Stimulated activated CD8-positive, alpha-beta memory T cell treated with anti-CD3 and anti-CD28 coated beads, Interleukin-7, amount 100 ng/mL, for 48 hours (primary cell): ENCODE measurements at regions not wholly inside any gene's neighbourhood (a gene's known extent, or its start where the extent isn't known, plus 50 kb on each side); places are given as distances from the start of the nearest gene placed in this dataset.
"Not testable (repeated sequence)": the region's sequence is repeated elsewhere in the genome, so short reads cannot be mapped to it uniquely, and the experiment has no call there.

ENCODE experiments used
- DNase-seq, 2 donors: peaks; one replicate each; pipeline ENCODE4 v3.0.0-alpha.2; 2020; ENCODE audit warnings: low read depth in 1 of 2; ENCODE audit errors: extremely low read depth in 1 of 2

DNA sequence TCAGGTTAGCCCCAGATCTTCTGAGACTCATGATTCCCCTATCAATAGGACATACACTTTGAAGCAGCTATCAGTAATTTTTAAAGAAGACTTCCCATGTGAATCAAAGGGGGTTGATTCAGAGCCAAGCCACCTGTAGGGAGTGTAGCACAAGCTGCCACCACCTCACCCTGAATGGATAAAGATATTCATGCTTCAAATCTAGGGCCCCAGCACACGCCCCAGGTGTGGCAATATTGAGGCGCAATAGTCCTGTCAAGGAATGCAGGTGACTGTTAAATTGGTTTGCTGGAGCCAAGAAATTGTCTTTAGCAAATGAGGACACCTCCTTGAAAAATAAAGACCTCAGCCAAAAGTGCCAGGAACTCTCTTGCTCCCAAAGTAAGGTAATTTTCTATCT lies 404.4 kb downstream of the MAFB start:
- no peak for DNase-seq

DNA sequence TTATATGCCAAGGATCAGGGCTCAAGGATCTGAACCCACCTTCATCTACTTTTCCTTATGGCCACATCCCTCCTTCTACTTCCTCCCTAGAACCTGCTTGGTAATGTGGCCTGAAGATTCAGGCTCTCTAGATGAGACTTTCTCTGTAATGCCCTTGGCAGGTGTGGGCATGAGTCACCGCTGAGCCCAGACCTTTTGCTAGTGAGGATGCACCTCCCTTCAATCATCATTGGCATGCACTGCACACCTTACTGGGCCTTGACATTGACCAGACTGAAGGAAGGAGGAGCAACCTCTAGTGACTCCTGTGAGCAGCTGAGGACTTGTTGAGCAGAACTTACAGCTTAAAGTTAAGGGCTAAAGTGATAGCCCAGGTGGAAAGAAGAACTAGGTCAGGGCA lies 405.3 kb downstream of the MAFB start:
- DNase-seq = no peak

DNA sequence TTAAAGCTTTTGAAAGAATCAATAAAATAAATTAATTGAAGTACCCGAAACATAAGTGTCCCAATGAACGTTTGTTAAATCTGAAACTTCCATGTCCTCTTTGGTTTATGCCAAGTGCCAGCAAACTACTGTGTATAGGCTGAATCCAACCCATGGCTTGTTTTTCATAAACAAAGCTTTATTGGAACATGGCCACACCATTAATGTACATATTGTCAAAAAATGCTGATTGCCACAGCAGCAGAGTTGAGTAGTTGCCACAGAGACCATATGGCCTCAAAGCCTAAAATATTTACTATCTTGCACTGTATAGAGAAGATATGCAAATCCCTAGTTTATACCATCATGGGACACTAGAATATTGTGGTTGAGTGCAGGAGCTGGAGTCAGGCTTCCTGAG lies 406.1 kb downstream of the MAFB start:
- no peak for DNase-seq

DNA sequence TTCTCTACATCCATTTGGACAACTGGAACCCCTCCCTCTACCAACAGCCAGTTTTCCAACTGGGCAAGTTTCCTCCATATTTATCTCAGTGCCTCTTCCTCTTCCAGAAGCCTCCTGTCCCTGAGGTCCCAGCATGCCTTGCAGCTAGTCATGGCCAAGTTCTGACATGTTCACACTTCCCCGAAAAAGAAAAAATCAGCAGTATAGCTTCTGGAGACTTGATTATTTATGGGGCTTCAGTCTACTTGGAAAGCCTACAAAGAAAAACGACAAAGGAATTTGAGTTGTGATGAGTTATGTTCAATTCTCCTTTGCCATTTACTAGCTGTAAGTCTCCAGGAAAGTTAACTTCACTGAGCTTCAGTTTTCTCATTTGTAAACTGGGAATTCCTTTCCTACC lies 406.5 kb downstream of the MAFB start:
- DNase-seq = no peak

DNA sequence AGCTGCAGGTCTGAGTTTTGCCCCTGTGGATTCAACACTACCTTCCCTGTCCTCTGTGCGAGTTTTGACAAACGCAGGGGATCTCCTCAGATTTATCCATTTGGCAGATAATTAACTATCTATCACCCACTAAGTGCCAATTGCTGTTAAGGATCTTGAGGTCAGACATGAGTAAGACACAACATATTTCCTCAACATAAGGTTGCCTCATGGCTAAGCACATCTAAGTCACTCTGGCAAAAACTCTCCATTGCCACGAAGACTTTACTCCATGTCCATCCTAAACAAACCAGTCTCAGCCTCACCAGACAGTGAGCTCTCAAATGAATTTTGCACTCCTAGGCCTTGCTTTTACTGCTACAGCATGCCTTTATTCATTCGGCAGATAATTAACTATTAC lies 408.4 kb downstream of the MAFB start:
- DNase-seq = no peak

DNA sequence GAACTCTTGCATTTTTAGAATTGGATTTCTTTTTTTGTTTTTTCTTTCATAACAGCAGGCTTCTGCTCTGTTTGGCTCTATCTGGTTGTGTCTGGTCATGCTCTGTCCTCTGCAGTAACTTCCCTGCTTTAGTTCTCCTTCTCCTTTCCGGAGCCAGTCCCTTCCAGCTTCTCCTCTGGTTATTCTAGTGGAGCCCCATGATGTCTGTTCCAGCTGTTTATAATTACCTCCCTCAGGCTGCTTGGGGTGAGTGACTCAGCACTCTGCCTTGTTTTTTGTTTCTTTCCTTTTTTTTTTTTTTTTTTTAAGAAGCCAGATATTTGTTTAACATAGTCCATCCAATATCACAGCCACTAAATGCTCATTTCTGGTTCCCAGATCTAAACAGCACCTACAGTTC lies 409.6 kb downstream of the MAFB start:
- DNase-seq = no peak

DNA sequence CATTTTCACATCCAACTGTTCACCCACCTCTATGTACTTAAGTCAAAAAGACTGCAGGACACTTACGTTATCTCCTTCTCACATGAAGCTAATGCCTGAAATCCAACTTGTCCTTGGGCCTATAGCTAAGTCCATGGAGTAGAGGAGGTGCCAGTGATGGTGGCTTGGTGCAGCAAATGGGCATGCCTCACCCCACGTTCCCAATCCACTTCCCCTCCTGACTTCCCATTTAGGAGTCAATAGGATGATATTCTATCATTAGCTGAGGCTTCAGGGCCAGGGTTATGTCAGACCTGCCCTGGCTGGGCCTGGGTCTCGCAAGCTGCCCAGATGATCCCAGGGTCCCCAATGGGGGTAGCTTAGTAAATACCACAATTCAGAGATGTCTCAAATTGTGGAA lies 410.4 kb downstream of the MAFB start:
- DNase-seq = no peak

DNA sequence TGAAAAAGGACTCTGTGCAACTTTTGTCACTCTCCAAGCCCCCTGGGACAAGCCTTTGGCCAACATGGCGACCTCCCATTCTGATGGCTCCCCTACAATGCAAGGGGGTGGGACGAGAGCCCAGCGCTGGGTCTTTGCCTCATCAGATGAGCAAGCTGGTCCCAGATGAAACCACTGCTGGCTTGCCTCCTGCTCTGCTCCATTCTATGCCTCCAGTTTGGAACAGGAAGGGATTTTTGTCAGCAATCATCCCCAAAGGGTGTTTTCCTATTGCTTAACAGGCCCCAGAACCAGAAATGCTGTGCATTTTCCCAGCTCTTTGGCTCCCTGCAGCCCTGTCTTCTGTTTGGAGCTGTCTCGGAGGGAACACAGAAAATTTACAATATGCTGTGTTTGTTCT lies 412.7 kb downstream of the MAFB start:
- no peak for DNase-seq

DNA sequence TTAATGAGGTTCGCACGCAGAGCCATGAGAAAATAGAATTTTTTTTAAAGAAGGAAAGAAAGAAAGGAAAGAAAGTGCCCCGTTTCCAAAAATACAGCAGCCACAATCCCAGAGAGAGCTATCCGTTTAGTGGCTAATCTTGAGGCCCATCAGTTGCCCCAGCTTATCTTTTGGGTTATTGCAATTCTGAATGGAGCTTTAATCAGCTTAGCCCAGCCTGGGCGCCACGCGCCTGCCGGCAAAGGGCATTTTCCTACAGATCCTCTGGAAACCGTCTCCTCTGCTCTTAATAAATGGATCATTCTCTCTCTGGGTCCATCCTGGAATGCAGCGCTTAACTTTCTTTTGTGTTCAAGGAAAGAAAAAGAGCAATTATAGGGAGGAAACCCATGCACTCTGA lies 413.3 kb downstream of the MAFB start:
- no peak for DNase-seq

DNA sequence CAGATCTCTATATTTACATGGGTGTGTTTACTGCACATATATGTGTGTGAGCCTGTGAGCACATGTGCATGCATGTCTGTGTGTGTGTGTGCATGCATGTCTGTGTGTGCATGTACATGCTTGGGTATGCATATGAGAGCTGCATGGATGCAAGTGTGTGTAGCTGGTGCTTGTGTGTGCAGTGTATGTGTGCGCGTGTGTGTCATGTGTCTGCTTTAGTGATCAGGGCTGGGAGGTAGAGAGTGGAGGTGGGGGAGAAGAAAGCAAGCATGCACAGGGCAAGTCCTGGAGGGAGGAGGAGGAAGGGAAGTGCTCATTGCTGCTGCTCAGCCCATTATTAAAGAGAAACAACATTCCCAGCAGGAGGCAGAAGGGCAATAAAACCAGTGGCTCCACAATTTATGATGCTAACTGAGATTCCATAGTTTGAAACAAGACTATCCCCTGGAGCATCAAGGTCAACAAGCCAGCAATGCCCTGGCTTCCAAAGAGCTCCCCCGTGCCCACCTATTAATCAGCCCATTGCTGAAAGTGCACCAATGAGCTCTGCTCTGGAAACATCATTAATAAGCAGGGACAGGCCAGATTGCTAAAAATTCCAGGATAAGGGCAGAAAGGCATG lies 414.0 kb downstream of the MAFB start:
- no peak for DNase-seq

DNA sequence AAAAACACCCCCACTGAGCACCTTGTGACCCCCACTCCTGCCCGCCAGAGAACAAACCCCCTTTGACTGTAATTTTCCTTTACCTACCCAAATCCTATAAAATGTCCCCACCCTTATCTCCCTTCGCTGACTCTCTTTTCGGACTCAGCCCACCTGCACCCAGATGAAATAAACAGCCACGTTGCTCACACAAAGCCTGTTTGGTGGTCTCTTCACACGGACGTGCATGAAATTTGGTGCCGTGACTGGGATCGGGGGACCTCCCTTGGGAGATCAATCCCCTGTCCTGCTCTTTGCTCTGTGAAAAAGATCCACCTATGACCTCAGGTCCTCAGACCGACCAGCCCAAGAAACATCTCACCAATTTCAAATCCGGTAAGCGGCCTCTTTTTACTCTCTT lies 419.8 kb downstream of the MAFB start:
- DNase-seq = not testable (repeated sequence)

DNA sequence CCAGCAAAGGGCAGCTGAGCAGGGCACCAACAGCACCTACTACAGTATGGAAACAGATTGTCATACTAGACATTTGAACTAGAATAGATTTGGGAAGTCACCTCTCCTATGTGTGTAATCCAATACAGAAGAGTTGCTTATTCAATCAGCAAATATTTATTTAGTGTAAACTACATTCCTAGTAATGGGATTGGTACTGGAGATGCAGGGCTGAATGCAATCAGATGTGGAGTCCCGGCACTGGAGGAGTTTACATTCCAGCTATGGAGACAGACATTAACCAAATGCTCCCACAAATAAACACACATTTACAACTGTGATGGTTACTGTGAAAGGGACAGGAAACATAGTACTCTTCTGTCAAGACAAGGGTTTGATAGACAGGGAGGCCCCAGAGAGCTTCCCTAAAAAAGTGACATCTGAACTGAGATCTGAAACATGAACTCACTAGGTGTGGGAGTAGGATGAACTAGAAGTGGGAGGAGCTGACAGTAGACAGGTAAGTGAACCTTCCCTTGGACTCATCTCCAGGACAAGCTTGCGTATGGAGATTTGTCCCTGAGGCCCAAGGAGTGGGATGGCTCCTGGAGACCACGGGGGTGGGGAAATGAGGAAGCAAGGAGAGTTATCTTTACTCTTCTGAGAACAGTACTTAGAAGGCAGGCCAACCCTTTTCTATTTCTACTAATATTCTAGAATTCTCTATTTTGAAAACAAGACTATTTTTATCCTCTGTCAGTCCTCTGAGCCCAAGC lies 420.5 kb downstream of the MAFB start:
- DNase-seq = no peak

DNA sequence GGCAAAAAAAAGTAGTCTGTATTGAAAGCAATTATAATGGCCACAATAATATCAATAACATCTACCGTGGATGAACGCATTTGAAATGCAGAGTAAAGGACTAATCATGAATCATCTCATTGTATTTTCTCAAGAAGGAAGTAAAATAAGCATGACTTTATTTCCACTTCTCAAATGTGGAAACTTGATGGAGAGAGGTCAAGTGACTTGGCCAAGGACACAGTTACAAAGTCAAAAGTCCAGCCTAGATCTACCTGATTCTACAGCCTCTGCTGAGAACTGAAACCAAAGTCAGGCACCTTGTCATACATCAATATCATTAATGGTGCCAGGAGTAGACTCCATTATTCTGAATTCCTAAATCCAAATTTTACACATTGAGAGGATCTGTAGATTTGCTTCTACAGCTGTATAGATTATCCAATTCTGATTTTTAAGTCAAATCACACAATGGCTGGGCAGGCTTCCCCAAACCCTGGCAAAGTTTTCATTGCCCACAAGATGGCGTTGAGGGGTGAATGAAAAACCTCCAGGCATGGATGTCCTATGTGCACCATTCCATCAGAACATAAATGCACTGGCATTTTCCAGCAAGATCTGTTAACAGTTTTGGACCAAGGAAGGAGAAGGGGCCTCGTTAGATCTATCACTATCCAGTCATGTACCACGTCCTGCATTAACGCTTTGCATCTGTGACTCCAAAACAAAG lies 423.1 kb downstream of the MAFB start:
- DNase-seq = no peak

DNA sequence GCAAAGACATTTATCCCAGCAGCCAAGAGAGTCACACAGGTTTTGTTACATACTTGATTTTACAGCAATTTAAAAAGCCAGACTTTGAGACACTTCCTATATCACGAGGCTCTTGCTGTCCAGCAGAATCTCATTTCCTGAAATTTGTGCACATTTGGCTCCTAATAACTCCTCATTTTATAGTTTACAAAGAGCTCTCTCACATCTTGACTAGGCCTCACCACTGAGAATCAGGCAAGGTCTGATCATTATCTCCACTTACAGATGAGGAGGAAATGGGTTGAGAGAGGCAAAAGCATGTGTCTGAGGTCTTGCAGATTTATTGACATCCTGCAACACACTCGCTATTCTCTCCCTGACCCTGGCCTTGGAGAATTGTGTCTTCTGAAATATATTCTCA lies 426.8 kb downstream of the MAFB start:
- no peak for DNase-seq

DNA sequence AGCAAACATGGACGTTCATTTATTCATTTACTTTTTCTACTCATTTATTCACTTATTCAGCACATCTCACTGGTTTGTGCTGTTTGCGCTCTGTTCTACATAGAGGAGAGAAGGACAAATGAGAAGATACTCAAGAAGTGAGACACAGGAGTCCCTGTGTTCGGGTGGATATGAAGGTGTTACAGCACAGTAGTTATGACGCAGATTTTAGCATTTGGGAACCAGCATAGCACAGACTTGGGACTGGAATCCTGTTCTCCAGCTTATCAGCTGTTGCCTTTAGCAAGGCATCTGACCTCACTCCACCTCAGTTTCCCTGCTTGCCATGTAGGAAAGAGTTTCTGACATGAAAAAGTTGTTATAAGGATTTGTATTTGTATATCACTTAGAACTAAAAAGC lies 430.1 kb downstream of the MAFB start:
- no peak for DNase-seq

DNA sequence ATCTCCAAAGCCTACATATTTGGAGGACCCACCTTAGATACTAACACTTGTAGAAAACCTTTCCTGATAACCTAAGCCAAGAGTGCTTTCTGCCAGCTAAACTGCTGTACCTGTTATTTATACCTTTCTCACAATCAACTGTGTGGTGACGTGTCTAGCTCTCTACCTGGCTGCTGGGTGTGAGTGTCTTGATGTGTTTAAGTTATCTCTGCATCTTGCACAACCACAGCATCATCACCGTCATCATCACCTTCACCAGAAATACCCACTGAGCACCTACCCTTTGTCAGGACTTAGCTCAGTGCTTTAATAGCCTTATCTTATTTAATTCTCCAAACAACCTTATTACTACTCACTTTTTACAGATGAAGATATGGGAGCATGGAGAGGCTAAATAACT lies 431.3 kb downstream of the MAFB start:
- DNase-seq = no peak

DNA sequence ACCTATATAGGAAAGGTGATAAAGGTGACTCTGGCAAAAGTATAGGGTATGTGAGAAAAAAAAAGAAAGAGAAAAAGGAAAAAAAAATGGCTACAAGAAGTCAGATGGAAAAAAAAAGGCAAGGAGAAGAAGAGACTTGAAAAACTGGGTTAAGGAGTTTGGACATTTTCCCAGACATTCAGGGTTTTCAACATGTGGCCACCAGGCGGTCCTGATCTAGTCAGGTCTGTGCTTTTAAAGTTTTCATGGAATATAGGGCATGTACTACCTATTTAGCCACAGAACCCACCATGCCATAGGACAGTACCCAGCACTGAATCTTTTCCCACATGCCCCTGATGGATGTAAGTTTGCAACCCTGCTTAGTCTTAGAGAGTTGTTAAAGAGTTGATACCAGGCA lies 433.7 kb downstream of the MAFB start:
- no peak for DNase-seq

DNA sequence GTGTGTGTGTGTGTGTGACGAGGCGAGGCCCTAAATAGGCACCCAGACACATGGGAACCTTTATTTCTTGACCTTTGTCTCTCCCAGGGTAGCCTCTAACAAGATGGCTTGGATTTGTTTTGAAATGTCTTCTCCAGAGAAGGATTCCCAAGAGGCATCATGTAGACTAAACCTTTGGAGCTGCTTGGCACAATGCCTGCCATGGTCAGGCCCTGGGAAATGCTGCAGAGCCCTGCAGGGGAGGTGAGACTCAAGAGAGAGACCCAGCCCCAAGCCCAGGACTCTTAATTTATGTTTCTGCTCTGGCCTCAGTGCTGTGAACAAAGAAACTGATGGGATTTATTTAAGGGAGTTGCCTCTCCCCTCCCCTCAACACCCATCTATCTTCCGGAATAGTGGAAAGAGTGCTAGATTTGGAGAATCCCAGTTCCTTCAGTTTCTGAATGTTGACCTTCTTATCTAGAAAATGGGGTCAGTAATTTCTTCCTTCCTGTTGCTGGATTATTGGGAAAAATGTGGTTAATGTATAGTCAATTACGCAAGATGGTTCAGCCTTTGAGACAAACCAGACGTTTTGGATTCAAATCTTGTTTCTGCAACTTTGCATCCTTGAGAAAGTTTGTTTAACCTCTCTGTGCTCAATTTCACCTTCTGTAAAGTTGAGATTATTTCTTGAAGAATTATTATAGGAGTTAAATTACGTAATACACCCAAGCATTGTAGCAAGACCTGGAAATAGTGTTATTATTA lies 434.8 kb downstream of the MAFB start:
- no peak for DNase-seq

DNA sequence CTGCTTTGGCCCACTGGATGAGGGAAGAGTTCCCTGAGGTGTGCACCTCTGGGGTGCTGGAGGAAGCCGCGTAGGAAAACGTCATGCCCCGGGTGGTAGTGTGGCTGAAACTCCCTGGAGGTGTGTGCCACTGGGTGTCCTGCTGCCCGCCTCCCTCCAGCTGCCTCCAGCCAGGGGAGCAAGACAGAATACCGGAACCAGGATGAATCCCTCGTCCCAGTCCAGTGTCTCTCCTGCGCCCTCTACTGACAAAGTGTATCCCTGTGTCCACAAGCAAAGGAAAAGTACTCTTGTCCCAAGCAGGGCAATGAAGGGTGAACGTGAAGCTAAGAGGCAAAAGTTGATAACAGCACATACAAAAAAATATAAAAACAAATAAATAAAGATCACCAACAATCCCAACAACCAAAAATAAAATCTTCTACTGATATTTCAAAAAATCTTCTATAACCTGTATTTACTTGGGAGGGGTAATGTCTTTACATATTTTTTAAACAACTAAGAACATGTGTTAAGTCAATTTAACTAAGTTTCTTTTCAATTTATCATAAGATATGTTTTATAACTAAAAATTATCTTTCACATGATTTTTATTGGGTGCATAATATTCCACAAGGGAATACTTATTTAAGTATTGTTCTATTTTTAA lies 437.6 kb downstream of the MAFB start:
- no peak for DNase-seq

DNA sequence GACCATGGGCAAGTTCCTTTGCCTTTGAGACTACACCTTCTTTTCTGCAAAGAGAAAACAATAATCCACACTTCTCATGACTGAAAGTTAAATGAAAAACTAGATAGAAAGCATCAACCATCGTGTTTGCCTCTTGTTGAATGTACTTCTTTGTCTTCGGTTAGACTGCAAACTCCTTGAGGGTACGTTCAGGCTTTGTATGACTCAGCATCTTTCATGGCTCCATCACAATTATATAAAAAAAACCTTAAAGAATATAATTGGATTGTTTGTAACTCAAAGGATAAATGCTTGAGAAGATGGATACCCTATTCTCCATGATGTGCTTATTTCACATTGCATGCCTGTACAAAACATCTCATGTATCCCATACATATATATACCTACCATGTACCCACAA lies 439.2 kb downstream of the MAFB start:
- no peak for DNase-seq

DNA sequence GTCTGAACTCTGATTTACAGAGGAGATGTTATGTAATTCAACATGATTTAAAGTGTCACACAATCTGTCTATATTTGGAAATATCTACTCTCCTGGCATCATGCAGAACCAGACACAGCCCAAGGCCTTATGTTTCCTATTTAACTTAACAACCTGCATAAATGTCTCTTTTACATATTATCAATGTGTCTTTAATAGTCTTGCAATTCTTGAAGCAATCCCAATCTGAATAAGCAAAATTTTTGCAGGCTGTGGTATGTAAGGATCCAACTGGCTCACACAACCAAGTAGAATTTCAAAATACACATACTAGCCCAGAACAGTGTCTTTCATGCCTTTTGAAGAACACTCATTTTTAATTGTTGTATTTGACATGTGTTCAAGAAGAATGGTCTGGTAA lies 443.2 kb downstream of the MAFB start:
- no peak for DNase-seq
